Testis (tissue), 2 donors: ENCODE measurements at regions not wholly inside any gene's neighbourhood (a gene's known extent, or its start where the extent isn't known, plus 50 kb on each side); places are given as distances from the start of the nearest gene placed in this dataset.
"Not testable (repeated sequence)": the region's sequence is repeated elsewhere in the genome, so short reads cannot be mapped to it uniquely, and the experiment has no call there.

Source experiments
- CTCF ChIP-seq, 3 experiments: fragments of 450-650 bp in 2 of 3; fragments of 200-600 bp in 1 of 3; sonication (generic) in 1 of 3; IDR thresholded peaks; one replicate each; pipeline ENCODE4 v1.5.1; 2016 to 2019; ENCODE audit warnings: antibody characterized with exemption in 3 of 3, mild to moderate bottlenecking in 2 of 3, moderate library complexity in 1 of 3
- POLR2A ChIP-seq: fragments of 450-650 bp; IDR thresholded peaks from one replicate; pipeline ENCODE4 v1.6.1; 2017; ENCODE audit warnings: antibody characterized with exemption, mild to moderate bottlenecking, moderate library complexity

GRCh38 chr2:110392366-110392765 lies 80.2 kb downstream of the LIMS4 start:
- TF ChIP-seq CTCF (IDR thresholded peaks at IDR 0.05); POLR2A: not testable (repeated sequence)
